ENCODE measurements at regions not wholly inside any gene's neighbourhood (a gene's known extent, or its start where the extent isn't known, plus 50 kb on each side); places are given as distances from the start of the nearest gene placed in this dataset.

- H3K36me3 Mint-ChIP-seq (ENCODE audit: unreplicated experiment): no peaks in the 10 kb centered on the region
- peaks cover 8% of the 10 kb centered on the region for H3K4me1 Mint-ChIP-seq (ENCODE audit: low read depth, unreplicated experiment)
- H3K27me3 Mint-ChIP-seq (ENCODE audit: unreplicated experiment): peaks cover 2% of the 10 kb centered on the region
- H3K9me3 Mint-ChIP-seq (ENCODE audit: unreplicated experiment): peaks cover 2% of the 10 kb centered on the region
- TF ChIP-seq, protein P1, sequence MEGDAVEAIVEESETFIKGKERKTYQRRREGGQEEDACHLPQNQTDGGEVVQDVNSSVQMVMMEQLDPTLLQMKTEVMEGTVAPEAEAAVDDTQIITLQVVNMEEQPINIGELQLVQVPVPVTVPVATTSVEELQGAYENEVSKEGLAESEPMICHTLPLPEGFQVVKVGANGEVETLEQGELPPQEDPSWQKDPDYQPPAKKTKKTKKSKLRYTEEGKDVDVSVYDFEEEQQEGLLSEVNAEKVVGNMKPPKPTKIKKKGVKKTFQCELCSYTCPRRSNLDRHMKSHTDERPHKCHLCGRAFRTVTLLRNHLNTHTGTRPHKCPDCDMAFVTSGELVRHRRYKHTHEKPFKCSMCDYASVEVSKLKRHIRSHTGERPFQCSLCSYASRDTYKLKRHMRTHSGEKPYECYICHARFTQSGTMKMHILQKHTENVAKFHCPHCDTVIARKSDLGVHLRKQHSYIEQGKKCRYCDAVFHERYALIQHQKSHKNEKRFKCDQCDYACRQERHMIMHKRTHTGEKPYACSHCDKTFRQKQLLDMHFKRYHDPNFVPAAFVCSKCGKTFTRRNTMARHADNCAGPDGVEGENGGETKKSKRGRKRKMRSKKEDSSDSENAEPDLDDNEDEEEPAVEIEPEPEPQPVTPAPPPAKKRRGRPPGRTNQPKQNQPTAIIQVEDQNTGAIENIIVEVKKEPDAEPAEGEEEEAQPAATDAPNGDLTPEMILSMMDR (IDR thresholded peaks at IDR 0.05; ENCODE audit: partially characterized antibody, unreplicated experiment): no peak
- no peak for DNase-seq
- H3K4me3 Mint-ChIP-seq (ENCODE audit: unreplicated experiment): no peak overlapping the region
- no peak overlapping the region for H3K27ac Mint-ChIP-seq (ENCODE audit: unreplicated experiment)
Observed at GRCh38 chr14:39861229-39861600, 429.0 kb upstream of the FBXO33 start.

- TF ChIP-seq, protein P1 (IDR thresholded peaks at IDR 0.05; ENCODE audit: partially characterized antibody, unreplicated experiment): no peak
- Mint-ChIP-seq H3K4me3 (ENCODE audit: unreplicated experiment) (no peak overlapping the region), H3K4me1 (ENCODE audit: low read depth, unreplicated experiment) (peaks cover 8% of the 10 kb centered on the region), H3K27ac (ENCODE audit: unreplicated experiment) (no peak overlapping the region), H3K36me3 (ENCODE audit: unreplicated experiment) (no peaks in the 10 kb centered on the region), H3K27me3 (ENCODE audit: unreplicated experiment) (peaks cover 2% of the 10 kb centered on the region), H3K9me3 (ENCODE audit: unreplicated experiment) (peaks cover 2% of the 10 kb centered on the region)
- no peak for DNase-seq
Observed at GRCh38 chr14:39860596-39861228, 428.5 kb upstream of the FBXO33 start.

DNA sequence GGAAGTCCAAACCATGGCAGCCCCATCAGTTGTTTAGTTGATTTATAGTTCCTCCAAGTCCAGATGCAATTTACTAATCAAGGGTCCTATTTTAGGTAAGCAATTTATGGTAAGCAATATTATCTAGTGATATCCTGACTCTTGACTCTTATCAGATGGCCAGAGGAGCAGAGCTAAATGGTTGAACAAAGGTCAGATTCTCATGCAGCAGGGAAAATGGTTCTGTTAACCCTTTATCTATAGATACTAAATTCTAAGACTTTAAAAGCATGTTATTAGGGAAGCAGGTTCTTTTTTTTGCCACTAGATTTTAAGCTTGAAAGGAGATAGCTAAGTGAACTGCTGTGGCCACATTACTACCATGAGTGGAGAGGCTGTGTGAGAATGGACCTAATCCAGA lies 427.1 kb upstream of the FBXO33 start:
- DNase-seq: no peak
- TF ChIP-seq, protein P1 (IDR thresholded peaks at IDR 0.05; ENCODE audit: partially characterized antibody, unreplicated experiment): no peak
- Mint-ChIP-seq H3K27me3 (ENCODE audit: unreplicated experiment) (peaks cover 2% of the 10 kb centered on the region), H3K9me3 (ENCODE audit: unreplicated experiment) (peaks cover 2% of the 10 kb centered on the region), H3K36me3 (ENCODE audit: unreplicated experiment) (no peaks in the 10 kb centered on the region), H3K27ac (ENCODE audit: unreplicated experiment) (no peak overlapping the region), H3K4me3 (ENCODE audit: unreplicated experiment) (no peak overlapping the region), H3K4me1 (ENCODE audit: low read depth, unreplicated experiment) (peaks cover 11% of the 10 kb centered on the region)

DNA sequence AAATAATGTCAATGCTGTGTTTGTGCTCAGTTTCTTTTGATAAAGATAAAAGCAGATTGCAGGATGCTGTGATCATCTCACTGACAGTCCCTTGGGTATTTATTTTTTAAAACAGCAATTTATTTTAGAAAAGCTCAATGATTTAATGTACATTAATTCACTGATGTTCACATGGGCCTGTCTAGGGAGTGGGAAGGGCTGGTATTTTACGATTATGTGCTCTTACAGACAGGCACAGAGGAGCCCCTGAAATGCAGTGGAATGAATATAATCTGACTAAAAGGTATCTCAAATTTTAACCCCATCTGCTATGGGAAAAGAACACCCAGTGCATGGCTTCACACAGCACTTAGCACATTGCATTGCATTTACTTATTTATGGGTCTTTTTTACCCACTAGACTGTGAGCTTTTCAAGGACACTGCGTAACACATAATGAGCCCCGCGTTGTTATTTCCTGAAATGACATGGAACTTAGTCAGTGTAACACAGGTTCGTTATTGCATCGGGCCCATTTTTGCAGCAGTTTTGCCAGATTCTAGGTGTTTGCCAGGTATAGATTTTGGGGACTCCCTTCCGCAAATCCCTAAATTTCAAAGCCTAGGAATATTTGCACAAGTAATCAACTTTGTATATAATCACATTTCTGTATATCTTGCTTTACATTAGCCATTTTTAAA lies 425.3 kb upstream of the FBXO33 start:
- H3K27ac Mint-ChIP-seq (ENCODE audit: unreplicated experiment): no peak overlapping the region
- no peak overlapping the region for H3K4me3 Mint-ChIP-seq (ENCODE audit: unreplicated experiment)
- no peak for DNase-seq
- H3K36me3 Mint-ChIP-seq (ENCODE audit: unreplicated experiment): no peaks in the 10 kb centered on the region
- TF ChIP-seq, protein P1 (IDR thresholded peaks at IDR 0.05; ENCODE audit: partially characterized antibody, unreplicated experiment): no peak
- H3K27me3 Mint-ChIP-seq (ENCODE audit: unreplicated experiment): no peaks in the 10 kb centered on the region
- H3K9me3 Mint-ChIP-seq (ENCODE audit: unreplicated experiment): peaks cover 2% of the 10 kb centered on the region
- H3K4me1 Mint-ChIP-seq (ENCODE audit: low read depth, unreplicated experiment): peaks cover 17% of the 10 kb centered on the region

DNA sequence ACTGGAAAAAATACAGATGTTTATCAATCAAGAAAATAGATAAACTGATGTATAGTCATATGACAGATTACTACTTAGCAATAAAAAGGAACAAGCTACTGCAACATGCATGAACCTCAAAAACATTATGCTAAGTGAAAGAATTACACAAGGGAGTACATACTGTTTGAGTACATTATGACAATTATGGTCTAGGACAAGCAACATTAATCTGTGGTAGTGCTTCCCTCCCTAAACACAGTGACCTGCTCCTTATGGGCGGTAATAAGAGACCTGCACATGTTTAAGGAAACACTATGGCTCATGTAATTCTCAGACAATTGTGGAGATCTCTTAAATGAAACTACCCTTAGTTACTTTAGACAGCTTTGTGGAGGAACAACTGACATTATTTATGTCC lies 421.2 kb upstream of the FBXO33 start:
- Mint-ChIP-seq H3K9me3 (ENCODE audit: unreplicated experiment) (peaks cover 2% of the 10 kb centered on the region), H3K27me3 (ENCODE audit: unreplicated experiment) (no peaks in the 10 kb centered on the region), H3K36me3 (ENCODE audit: unreplicated experiment) (no peaks in the 10 kb centered on the region), H3K27ac (ENCODE audit: unreplicated experiment) (no peak overlapping the region), H3K4me3 (ENCODE audit: unreplicated experiment) (no peak overlapping the region), H3K4me1 (ENCODE audit: low read depth, unreplicated experiment) (peaks cover 17% of the 10 kb centered on the region)
- TF ChIP-seq, protein P1 (IDR thresholded peaks at IDR 0.05; ENCODE audit: partially characterized antibody, unreplicated experiment): no peak
- DNase-seq: no peak

Measured in glutamatergic neuron (in vitro differentiated cells).